GOT3 (cell line): ENCODE measurements at regions not wholly inside any gene's neighbourhood (a gene's known extent, or its start where the extent isn't known, plus 50 kb on each side); places are given as distances from the start of the nearest gene placed in this dataset.

Source experiments
- DNase-seq: peaks from one replicate; lab custom pipeline; 2025; ENCODE audit warnings: mixed read lengths; lab: John Stamatoyannopoulos, UW

- DNase-seq, result no peak
These were observed 271.6 kb downstream of the TDRD15 start for GRCh38 chr2:21395366-21395765.

GRCh38 chr2:21396252-21396651 is 272.5 kb downstream of the TDRD15 start:
- DNase-seq, result no peak

- DNase-seq, result no peak
These were observed 277.4 kb downstream of the TDRD15 start for GRCh38 chr2:21401022-21401698.

GRCh38 chr2:21404137-21404536 is 280.4 kb downstream of the TDRD15 start:
- no peak for DNase-seq

GRCh38 chr2:21404827-21405625 is 281.3 kb downstream of the TDRD15 start:
- no peak for DNase-seq

GRCh38 chr2:21406386-21406785 is 282.6 kb downstream of the TDRD15 start:
- DNase-seq, result no peak

- no peak for DNase-seq
These were observed 283.1 kb downstream of the TDRD15 start for GRCh38 chr2:21406911-21407310.

GRCh38 chr2:21407851-21408250 is 284.1 kb downstream of the TDRD15 start:
- no peak for DNase-seq

- no peak for DNase-seq
These were observed 288.0 kb downstream of the TDRD15 start for GRCh38 chr2:21411741-21412140.

GRCh38 chr2:21412944-21413443 is 289.2 kb downstream of the TDRD15 start:
- DNase-seq, result no peak

- no peak for DNase-seq
These were observed 291.5 kb downstream of the TDRD15 start for GRCh38 chr2:21415234-21415633.

GRCh38 chr2:21416226-21416625 is 292.5 kb downstream of the TDRD15 start:
- no peak for DNase-seq

- no peak for DNase-seq
These were observed 294.7 kb downstream of the TDRD15 start for GRCh38 chr2:21418456-21418855.

- no peak for DNase-seq
These were observed 297.0 kb downstream of the TDRD15 start for GRCh38 chr2:21420553-21421335.

- no peak for DNase-seq
These were observed 298.3 kb downstream of the TDRD15 start for GRCh38 chr2:21422050-21422449.

- no peak for DNase-seq
These were observed 299.2 kb downstream of the TDRD15 start for GRCh38 chr2:21422724-21423522.

- no peak for DNase-seq
These were observed 300.1 kb downstream of the TDRD15 start for GRCh38 chr2:21423854-21424253.

- no peak for DNase-seq
These were observed 300.6 kb downstream of the TDRD15 start for GRCh38 chr2:21424375-21424774.

- no peak for DNase-seq
These were observed 303.8 kb downstream of the TDRD15 start for GRCh38 chr2:21427606-21428005.

- no peak for DNase-seq
These were observed 305.0 kb downstream of the TDRD15 start for GRCh38 chr2:21428754-21429153.

- DNase-seq, result no peak
These were observed 306.0 kb downstream of the TDRD15 start for GRCh38 chr2:21429747-21430146.

GRCh38 chr2:21431078-21431477 is 307.3 kb downstream of the TDRD15 start:
- DNase-seq, result no peak
